GM18508 (cell line): ENCODE measurements at regions not wholly inside any gene's neighbourhood (a gene's known extent, or its start where the extent isn't known, plus 50 kb on each side); places are given as distances from the start of the nearest gene placed in this dataset.

Source experiments
- ATAC-seq: cut with Tn5 transposase; IDR thresholded peaks from one replicate; pipeline ENCODE4 v1.9.1; 2021; ENCODE audit warnings: moderate number of reproducible peaks; ENCODE audit not compliant: insufficient read depth, unreplicated experiment

DNA sequence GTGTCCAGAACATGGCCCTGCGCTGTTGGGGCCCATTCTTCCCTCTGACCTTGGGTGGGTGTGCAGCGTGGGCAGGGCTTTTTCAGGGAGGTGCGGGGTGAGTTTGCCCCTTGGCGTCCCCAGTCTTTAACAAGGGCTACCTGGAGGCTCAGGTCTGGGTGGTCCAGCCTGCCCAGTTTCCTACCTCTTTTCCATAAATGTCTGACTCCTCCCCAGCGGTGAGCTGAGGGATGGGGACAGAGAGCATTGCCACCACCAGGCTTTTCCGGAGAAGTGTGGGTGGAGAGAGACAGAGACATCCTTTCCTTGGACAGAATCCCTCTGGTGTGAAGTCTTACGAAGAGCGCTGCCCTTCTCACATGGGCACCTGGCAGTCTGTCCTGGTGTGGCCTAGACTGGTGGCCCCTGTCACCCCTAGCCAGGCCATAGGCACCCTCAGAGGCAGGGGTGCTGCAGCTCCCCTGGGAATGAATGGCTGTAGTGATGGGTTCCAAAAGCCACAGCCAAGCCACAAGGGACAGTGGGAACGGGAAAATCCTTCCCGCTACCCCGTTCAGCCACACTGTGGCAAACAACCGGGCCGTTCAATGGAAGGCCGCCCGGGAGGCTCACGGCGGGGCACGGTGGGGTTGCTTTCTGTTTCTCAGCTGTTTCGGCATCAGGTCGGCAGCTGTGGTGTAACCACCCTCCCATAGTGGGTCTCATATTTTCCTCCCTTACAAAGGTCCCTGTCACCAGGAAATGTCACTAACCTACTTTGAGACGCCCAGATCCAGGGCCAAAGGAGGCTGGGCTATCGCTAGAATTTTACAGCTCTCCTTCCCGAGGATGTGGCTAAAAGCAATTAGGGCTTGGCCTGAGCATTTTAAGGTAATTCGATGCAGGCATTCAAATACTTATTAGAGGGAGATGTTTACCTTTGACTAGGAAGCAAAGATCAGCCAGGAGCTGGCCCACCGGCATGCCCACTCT lies 61.9 kb upstream of the GSE1 start:
- ATAC-seq: no peak

DNA sequence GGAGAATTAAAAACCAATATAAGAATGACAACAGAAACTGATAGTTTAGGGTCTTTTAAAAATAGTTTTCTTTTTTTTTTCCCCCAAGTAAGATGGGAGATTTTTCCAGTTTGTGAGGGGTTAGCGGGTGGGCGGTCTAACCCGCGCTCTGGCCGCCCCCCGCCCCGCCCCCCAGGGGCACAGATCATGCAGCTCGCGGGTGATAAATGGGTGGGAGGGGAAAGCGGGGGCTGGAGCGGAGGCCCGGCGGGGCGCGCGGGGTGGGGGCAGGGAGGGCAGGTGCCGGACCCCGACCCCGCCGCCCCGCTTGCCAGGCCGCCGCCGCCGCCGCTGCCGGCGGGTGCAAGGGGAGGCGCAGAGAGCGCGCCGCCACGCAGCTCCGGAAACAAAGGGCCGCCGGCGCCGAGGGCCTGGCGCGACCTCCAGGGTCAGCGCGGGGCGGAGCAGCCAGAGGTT lies 60.1 kb upstream of the GSE1 start:
- ATAC-seq: no peak

DNA sequence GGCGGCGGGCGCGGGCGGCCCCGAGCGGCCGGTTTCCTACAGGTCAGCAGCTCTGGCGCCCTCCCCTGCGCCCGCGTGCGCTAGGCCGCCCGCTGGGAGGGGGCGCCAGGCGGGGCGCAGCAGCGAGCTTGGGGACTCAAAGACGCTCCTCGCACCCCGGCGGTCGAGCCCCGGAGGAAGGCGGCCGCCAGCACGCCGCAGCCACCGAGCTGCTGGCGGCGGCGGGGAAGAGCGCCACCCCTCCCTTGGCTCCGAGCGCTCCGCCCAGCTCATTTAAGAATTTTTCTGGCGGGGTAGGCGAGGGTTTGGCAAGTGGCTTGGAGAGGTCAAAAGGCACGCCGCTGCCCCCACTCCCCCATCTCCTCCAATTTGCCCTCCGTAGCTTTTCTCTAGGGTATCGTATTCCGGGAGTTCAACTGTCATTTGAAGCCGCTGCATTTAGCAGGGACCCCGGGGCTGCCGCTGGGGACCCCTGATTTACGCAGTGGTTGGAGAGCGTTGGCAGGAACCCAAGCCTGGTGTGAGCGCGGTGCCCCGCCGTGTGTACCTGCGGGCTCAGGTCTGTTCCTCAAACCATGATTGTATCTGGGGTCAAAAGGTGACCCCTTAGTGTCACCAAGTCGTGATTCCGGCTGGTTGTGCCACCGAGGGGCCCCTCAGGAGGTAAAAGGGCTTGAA lies 59.5 kb upstream of the GSE1 start:
- no peak for ATAC-seq

- ATAC-seq: no peak
Observed at GRCh38 chr16:85554114-85554888, 58.8 kb upstream of the GSE1 start.

DNA sequence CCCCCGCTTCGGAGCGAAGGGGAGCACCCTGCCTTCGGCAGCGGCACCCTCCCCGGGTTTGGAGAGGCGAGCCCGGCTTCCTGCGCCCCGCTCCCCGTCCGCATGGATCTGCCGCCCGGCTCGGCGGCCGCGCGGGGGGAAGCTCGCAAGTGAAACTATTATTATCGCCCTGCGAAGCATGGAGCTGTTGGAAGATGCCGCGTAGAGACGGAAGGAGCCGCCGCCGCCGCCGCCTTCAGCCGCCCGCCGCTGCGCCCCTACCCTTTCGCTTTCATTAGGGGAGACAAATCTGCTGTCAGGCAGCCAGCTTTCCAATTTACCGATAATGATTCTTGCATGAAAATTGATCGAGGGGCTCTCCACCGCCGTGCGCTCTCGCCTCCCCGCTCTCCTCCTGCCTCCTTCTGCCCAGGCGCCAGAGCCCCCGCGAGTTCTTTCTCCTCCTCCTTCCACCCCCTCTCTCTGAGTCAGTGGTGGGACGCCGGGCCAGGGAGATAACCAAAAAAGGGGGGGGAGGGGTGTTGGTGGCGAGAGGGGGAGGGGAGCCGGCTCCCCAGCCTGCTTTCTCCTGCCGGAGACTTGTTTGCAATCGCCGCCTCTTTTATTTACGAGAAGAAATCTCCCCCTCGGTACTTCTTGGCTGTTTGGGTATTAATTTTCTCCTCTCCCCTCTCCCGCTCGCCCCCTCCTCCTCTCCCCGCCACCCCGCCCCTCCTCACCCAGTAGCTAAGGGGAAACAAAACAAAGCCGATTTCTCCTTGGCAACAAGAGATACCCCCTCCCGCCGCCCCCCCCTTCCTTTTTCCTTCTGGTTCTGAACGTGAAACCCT lies 58.0 kb upstream of the GSE1 start:
- ATAC-seq: no peak

- no peak for ATAC-seq
Observed at GRCh38 chr16:85555719-85556455, 57.2 kb upstream of the GSE1 start.

DNA sequence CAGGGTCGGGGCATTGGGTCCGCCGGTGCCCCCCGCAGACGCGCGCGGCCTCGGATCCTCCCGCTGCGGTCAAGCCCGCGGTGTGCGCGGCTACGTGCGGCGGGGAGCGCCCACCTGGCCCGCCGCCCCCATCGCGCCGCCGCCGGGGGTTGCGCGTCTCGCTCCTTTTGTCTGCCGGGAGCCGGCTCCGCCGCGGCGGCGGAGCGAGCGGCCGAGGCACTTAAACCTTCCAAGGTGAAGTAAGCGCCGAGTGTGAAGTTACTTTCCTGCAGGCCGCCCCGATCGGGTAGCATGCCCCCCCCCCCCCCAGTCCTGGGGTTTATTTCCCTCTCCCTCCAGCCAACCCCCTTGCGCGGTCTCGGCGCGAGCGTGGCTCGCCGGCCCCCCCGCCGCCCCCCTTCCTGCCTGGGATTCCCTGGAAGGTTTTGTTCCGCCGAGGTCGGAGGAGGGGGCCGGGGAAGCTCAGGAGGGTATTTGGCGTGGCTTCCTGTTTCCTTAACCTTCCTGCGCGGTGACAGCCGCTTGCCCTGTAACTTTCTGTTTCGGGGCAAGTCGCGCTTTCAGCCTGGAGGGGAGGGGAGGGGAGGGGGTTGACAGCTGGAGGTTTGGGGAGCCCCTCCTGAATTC lies 56.6 kb upstream of the GSE1 start:
- ATAC-seq: no peak

DNA sequence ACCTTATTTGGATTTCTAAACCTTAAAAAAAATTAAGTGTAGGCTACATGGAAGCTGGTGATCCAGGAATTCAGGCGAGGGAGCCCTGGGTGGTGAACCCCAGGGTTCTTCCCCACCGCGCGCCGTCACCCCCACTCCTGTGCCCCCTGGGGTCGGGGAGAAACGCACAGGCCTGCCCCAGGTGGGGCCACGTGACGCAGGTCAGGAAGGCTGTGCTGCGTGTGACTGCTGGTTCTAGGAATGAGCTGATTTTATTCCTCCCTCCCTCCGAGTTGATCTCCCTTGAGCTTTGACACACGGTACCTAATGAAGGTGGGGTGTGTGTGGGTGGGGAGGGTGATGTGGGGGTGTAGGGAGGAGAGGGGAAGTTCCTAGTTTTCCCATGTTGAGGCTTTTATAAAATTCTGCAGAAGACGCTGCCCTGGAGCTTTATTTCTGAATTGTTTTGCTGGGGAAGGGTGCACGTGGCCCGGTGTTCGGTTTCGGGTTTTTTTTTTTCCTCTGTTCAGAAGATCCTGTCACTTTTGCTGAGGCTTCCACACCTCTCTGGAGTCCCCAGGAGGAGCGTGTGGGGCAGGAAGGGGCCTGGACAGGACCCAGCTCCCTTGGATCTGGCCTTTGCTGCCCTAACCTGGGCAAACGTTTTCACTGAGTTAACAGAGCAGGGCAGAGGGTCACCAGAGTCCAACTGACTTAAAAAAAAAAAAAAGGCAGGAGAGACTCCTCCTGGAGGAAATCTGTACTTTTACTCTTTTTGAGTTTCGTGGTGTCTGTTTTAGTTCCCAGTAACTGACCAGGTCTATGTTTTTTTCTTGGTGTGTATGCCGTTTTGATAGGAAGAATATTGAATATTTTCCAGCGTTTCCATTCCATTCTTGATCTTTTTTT lies 55.8 kb upstream of the GSE1 start:
- no peak for ATAC-seq

DNA sequence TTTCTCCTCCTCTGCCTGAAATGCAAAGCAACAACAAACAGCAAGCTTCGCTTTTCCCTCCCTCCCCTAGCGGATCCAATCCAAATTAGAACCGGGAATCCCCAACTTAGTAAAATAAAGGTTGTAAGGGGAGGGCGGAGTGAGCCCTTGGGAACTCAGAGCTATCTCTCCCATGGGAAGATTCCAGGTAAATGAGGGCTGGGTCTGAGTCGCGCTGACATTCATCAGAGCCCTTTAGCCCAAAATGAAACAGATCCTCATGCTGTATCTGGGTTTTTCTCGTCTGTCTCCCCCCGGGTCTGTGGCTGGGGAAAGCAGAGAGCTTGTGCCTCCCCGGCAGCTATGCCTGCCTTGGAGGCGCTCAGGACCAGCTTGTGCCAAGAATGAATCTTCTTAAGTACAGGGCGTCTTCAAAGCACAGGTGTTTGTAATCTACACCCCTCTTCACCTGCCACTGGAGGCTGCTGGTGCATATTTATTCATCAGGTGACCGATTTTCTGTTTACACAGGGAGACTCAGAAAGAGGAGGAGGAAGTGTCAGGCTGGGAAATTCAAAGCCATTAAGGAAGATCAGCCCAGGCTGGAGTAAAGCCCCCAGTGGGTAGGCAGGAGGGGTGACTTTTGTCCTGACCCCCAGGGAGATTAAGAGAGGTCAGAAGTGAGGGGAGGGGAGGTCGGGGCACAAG lies 55.0 kb upstream of the GSE1 start:
- no peak for ATAC-seq

GRCh38 chr16:85560932-85561247 lies 52.2 kb upstream of the GSE1 start:
- ATAC-seq: no peak

GRCh38 chr16:85561248-85562092 lies 51.7 kb upstream of the GSE1 start:
- no peak for ATAC-seq

GRCh38 chr16:85562093-85562786 lies 50.9 kb upstream of the GSE1 start:
- no peak for ATAC-seq

- ATAC-seq: no peak
Observed at GRCh38 chr16:85563034-85563433, 50.1 kb upstream of the GSE1 start.
